OCI-LY1 (cell line): ENCODE measurements at regions not wholly inside any gene's neighbourhood (a gene's known extent, or its start where the extent isn't known, plus 50 kb on each side); places are given as distances from the start of the nearest gene placed in this dataset.

ENCODE experiments used
- H2AFZ ChIP-seq: fragments of 200-600 bp; sonication (generic), shearing (Covaris generic); 2 replicates; pipeline ENCODE4 v1.6.0; 2014; ENCODE audit warnings: antibody characterized with exemption, mild to moderate bottlenecking, low read length
- H3F3A ChIP-seq: fragments of 200-600 bp; sonication (generic), shearing (Covaris generic); 2 replicates; pipeline ENCODE4 v1.6.0; 2014; ENCODE audit warnings: mild to moderate bottlenecking, antibody characterized with exemption, low read length, moderate library complexity; ENCODE audit not compliant: insufficient read depth
- H3K27ac ChIP-seq: fragments of 200-600 bp; sonication (generic); 2 replicates; pipeline ENCODE4 v1.5.1; 2014; ENCODE audit warnings: low read length, mixed run types, mild to moderate bottlenecking, low read depth; ENCODE audit not compliant: poor library complexity, severe bottlenecking
- H3K27me3 ChIP-seq: fragments of 200-600 bp; sonication (generic); 2 replicates; pipeline ENCODE4 v1.6.0; 2014; ENCODE audit warnings: antibody characterized with exemption, mild to moderate bottlenecking, low read length, moderate library complexity; ENCODE audit not compliant: insufficient read depth
- H3K36me3 ChIP-seq: fragments of 200-600 bp; sonication (generic); 2 replicates; pipeline ENCODE4 v1.6.1; 2014; ENCODE audit warnings: mild to moderate bottlenecking, antibody characterized with exemption, low read length, moderate library complexity, mixed read lengths; ENCODE audit not compliant: insufficient read depth
- H3K4me1 ChIP-seq: fragments of 200-600 bp; sonication (generic); 2 replicates; pipeline ENCODE4 v1.5.1; 2014; ENCODE audit warnings: mild to moderate bottlenecking, low read length, moderate library complexity; ENCODE audit not compliant: insufficient read depth, severe bottlenecking
- H3K4me2 ChIP-seq: fragments of 200-600 bp; sonication (generic), shearing (Covaris generic); 2 replicates; pipeline ENCODE4 v1.6.1; 2014; ENCODE audit warnings: low read length
- H3K4me3 ChIP-seq: fragments of 200-600 bp; sonication (generic); 2 replicates; pipeline ENCODE4 v1.5.1; 2014; ENCODE audit warnings: low read length, low read depth, mild to moderate bottlenecking, mixed read lengths; ENCODE audit not compliant: poor library complexity, severe bottlenecking
- H3K79me2 ChIP-seq: fragments of 200-600 bp; shearing (Covaris generic); 2 replicates; pipeline ENCODE4 v1.6.1; 2016; ENCODE audit warnings: mixed run types, low read length, mixed read lengths; ENCODE audit not compliant: insufficient read depth
- H3K9ac ChIP-seq: fragments of 200-600 bp; sonication (generic), shearing (Covaris generic); 2 replicates; pipeline ENCODE4 v1.6.1; 2014; ENCODE audit warnings: mild to moderate bottlenecking, low read length, mixed read lengths
- H3K9me2 ChIP-seq: fragments of 200-600 bp; sonication (generic), shearing (Covaris generic); 2 replicates; pipeline ENCODE4 v1.6.1; 2014; ENCODE audit warnings: low read depth, mild to moderate bottlenecking, low read length, mixed read lengths
- H3K9me3 ChIP-seq: fragments of 200-600 bp; shearing (Covaris generic); 2 replicates; pipeline ENCODE4 v1.6.1; 2014; ENCODE audit warnings: low read length, mixed read lengths
- H4K20me1 ChIP-seq: fragments of 200-600 bp; sonication (generic), shearing (Covaris generic); 2 replicates; pipeline ENCODE4 v1.6.0; 2016; ENCODE audit warnings: mild to moderate bottlenecking, low read length; ENCODE audit not compliant: insufficient read depth
- EZH2 ChIP-seq: fragments of 200-600 bp; sonication (generic), shearing (Covaris generic); IDR thresholded peaks from 2 replicates; pipeline ENCODE4 v1.8.0; 2017; ENCODE audit warnings: borderline replicate concordance, mixed run types, mild to moderate bottlenecking, antibody characterized with exemption, low read length, moderate library complexity, mixed read lengths
- TF ChIP-seq, protein P1 (sequence below): fragments of 200-600 bp; sonication (generic), shearing (Covaris generic); IDR thresholded peaks from 2 replicates; pipeline ENCODE4 v1.5.1; 2017; ENCODE audit warnings: mild to moderate bottlenecking, antibody characterized with exemption, low read length, moderate library complexity, mixed read lengths

DNA sequence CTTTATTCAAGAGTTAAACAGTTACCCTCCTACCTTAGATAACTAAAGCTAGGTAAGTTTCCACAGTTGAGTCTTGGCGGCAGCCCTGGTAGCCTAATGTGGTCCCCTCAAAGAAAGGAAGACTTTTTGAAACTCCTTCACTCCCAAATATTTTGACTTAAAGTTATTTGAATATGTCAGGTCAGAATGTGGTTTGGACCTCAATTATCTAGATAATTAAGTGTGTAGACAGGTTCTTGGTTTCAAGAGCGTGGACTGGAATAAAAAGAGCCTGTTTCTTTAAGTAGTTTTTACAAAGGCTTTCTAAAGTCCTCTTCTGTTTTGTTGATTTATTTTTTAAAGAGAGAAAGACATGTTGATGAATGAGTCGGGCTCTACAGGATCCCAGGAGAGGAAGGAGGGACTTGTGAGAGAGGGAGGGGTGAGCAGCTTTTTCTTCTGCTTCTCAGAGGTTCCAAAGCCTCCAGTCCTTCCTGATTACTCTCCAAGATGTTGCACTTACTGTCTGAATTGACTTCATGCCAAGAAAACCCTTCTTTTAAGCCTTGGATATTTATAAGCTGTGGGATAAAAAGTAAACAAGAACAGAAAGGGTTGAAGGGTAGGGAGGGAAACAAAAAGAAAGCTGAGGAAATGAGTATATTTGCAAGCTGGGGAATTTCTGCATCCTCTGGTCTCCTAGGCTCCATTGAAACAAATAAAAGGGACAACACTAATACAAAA, 457.4 kb downstream of the IGSF11 start:
- no peaks in the 10 kb centered on the region for H3F3A ChIP-seq
- H3K27ac ChIP-seq = no peak overlapping the region
- no peaks in the 10 kb centered on the region for H3K4me1 ChIP-seq
- no peak overlapping the region for H3K9ac ChIP-seq
- no peaks in the 10 kb centered on the region for H3K27me3 ChIP-seq
- no peaks in the 10 kb centered on the region for H4K20me1 ChIP-seq
- H3K79me2 ChIP-seq = no peaks in the 10 kb centered on the region
- H3K36me3 ChIP-seq = peaks cover 4% of the 10 kb centered on the region; the same call in 1 of the 2 replicates
- H3K9me2 ChIP-seq = no peaks in the 10 kb centered on the region
- H3K4me3 ChIP-seq = no peak overlapping the region
- no peak overlapping the region for H2AFZ ChIP-seq
- no peak overlapping the region for H3K4me2 ChIP-seq
- no peaks in the 10 kb centered on the region for H3K9me3 ChIP-seq
- TF ChIP-seq, protein P1, sequence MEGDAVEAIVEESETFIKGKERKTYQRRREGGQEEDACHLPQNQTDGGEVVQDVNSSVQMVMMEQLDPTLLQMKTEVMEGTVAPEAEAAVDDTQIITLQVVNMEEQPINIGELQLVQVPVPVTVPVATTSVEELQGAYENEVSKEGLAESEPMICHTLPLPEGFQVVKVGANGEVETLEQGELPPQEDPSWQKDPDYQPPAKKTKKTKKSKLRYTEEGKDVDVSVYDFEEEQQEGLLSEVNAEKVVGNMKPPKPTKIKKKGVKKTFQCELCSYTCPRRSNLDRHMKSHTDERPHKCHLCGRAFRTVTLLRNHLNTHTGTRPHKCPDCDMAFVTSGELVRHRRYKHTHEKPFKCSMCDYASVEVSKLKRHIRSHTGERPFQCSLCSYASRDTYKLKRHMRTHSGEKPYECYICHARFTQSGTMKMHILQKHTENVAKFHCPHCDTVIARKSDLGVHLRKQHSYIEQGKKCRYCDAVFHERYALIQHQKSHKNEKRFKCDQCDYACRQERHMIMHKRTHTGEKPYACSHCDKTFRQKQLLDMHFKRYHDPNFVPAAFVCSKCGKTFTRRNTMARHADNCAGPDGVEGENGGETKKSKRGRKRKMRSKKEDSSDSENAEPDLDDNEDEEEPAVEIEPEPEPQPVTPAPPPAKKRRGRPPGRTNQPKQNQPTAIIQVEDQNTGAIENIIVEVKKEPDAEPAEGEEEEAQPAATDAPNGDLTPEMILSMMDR = no peak
- TF ChIP-seq EZH2 = no peak

- Histone ChIP-seq H3K9me2 (no peaks in the 10 kb centered on the region), H3K79me2 (no peaks in the 10 kb centered on the region), H3K27me3 (no peaks in the 10 kb centered on the region), H3K9me3 (no peaks in the 10 kb centered on the region), H3K4me2 (no peak overlapping the region), H3K9ac (no peak overlapping the region), H3K4me3 (no peak overlapping the region), H2AFZ (no peak overlapping the region), H3K27ac (no peak overlapping the region), H4K20me1 (no peaks in the 10 kb centered on the region), H3F3A (no peaks in the 10 kb centered on the region), H3K4me1 (no peaks in the 10 kb centered on the region), H3K36me3 (no peaks in the 10 kb centered on the region)
- TF ChIP-seq EZH2 = no peak
- TF ChIP-seq, protein P1 = no peak
Observed at GRCh38 chr3:118578559-118578958, 456.1 kb downstream of the IGSF11 start.

- no peaks in the 10 kb centered on the region for H3K9me2 ChIP-seq
- TF ChIP-seq, protein P1 = no peak
- TF ChIP-seq EZH2 = no peak
- no peaks in the 10 kb centered on the region for H3K27me3 ChIP-seq
- no peak overlapping the region for H3K4me3 ChIP-seq
- no peak overlapping the region for H3K9ac ChIP-seq
- H3K36me3 ChIP-seq = no peaks in the 10 kb centered on the region
- no peaks in the 10 kb centered on the region for H4K20me1 ChIP-seq
- H3K4me2 ChIP-seq = no peak overlapping the region
- H3K9me3 ChIP-seq = no peaks in the 10 kb centered on the region
- no peaks in the 10 kb centered on the region for H3K4me1 ChIP-seq
- H3F3A ChIP-seq = no peaks in the 10 kb centered on the region
- no peaks in the 10 kb centered on the region for H3K79me2 ChIP-seq
- H2AFZ ChIP-seq = no peak overlapping the region
- no peak overlapping the region for H3K27ac ChIP-seq
Observed at GRCh38 chr3:118587037-118587741, 447.5 kb downstream of the IGSF11 start.
